CD4-positive, alpha-beta T cell treated with Interleukin-4 for 4 hours (primary cell): ENCODE measurements at regions not wholly inside any gene's neighbourhood (a gene's known extent, or its start where the extent isn't known, plus 50 kb on each side); places are given as distances from the start of the nearest gene placed in this dataset.

Source experiments
- DNase-seq: peaks from one replicate; pipeline ENCODE4 v3.0.0-alpha.2; 2020

DNA sequence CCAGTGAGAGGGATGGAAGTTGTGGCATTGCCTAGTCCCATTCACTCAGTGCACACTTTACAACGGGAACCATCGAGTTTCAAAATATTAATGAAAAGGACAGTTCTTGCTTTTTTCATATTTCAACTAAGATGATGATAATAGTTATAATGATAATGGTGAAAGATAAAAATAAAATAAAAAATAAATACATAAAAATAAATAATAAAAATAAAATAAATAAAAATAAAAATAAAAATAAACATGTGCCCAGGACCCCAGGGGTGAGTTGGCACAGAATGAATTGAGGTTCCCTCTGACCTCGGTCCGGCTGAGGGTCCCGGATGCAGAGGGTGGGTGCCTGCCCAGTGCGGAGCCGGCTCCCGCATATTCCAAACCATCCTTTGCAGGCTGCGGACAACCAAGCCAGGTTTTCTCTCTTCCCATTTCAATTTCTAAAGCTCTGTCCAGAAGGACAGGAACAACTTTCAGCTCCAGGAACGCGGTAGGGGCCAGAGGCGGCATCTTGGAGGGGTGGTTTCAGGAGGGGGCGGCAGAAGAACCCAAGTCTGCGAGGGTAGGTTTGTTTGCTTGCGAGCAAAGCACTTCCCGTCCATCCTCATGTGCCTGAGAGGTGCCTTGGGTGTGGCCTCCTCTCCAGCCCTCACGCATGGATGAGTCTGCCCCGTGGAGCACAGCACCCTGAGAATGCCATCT, 236.8 kb downstream of the DLL1 start:
- DNase-seq, result no peak

DNA sequence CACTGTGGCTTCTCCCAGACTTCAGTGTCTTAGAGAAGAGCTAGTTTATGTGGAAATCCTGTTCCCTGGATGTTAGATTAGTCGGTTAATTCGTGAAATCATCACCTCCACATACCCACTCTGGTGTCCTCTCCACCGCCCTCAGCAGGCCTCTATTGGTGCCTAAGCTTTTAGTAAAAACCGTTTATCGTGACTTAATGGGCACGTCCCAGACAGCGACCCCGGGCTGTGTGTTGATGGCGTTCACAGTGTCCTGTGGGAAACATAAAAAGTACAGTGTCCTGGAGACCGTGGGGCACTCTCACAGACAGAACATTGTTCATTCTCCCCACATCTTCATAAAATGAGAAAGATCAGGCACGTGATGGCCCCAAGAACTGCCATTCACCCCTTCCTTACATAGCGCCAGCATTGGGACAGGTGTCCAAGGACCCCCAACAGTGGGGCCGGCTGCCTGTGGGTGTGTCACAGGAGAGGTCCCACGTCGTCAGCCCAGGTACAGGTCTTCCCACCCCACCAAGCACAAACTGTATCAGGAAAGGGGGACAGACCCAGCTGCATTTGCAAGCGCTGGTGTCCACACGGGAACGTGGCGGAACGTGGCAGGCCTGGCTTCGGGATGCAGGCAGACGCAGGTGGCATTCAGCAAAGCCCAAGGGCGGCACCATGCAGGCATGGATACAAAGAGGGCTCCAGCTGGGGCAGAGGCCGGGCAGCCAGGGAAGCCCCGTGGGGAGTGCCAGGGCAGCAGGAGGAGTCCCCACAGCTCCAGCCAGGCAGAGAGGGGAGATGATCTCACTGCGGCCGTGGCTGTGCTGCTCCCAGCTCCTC, 237.7 kb downstream of the DLL1 start:
- DNase-seq, result no peak

DNA sequence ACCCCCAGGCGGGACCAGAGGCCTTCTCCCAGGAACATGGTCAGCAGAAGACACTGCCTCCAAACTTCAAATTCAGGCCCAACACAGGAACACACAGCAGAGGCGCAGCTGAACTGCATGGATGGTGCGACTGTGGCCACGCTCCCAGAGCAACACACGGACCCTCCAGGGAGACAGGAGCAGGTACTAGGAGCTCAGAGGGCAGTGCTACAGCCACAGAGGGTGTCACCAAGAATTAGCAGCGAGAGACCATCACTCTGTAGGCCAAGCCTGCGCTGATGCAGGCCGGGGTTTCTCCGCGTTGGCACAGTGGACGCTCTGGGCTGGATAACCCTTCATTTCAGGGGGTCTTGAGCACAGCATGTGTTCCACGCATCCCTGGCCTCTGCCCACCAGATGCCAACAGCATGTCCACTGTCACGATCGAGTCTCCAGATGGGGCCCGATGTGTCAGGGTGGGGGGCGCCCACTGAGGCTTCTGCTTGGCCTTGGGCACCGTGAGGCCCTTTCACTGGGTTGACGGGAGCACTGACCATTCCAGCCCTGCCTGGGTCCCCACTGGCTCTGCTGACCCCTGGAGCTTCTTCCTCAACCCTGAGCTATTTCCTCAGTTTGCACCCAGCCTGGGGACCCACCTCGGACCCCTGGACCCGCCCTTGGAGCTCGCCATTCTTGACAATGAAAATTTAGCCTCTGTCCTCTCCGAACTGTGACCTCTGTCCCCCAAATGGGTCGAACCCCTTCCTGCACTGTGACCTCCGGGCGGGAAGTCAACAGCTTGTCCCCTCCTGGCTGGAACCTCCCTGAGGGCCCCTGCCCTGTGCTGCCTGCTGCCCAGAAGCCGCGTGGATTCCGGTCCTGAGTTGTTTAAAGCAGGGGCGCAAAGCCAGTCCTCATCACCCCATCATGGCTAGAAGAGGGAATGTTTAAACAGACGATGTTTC, 239.4 kb downstream of the DLL1 start:
- no peak for DNase-seq

DNA sequence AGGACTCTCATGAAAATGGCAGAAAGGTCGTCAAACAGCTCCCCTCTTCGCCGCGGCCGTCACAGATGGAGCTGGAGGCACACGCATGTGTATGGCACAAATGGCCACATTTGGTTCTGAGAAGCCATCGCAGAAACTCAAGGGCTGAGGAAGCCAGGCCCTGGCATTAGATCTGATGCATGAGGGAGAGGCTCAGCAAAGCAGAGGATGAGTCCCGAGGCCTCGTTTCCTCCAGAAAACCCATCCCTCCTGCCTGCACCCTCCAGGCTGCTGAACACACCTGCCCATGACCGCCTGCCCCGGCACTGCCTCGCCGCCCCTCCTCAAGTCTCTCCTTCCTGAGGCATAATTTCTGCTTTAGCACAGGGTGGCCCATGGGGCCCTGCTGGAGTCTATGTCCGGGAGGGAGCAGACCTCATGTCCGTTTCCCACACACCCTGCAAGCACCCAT, 240.3 kb downstream of the DLL1 start:
- DNase-seq, result no peak

DNA sequence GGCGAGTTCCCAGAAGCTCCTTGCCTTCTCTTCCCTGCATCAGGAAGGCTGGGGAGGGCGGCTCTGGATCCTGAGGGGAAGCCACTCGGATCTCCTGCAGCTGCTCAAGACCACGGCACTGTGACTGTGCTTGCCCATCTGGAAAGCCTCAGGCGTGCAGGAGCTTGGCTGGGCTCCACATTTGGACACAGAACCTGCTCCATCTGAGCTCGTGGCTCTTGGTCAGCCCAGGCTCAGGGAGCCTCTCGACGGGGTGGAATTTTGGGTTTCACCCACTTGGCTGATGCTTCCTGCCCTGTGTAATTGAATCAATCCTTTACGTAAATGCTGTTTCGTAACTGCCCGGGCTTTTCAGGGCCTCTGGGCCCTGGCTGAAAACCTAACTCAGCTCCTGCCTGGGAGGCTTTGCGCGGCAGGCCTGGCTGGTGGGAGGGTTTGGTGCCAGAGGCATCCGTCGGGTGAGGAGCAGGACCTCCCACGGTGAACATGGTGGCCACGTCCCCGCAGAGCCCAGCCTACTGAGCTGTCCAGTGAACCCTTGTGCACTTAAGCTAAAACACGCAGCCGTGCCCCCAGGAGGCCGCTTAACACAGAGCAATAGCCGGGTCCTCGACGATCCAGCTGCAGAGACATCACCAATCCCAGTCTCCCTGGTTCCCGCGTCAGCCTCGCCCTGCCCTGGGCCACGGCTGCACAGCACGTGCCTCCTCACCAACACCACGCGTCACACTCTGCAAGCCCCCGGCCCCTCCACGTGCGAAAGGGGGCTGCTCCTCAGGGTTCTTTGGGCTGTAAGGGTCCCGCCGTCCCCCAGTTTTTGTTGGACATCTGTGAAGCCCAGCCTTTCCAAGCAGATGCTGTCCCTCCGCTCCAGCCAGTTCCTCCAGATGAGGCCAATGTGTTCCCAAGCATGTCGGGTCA, 241.0 kb downstream of the DLL1 start:
- DNase-seq, result no peak

DNA sequence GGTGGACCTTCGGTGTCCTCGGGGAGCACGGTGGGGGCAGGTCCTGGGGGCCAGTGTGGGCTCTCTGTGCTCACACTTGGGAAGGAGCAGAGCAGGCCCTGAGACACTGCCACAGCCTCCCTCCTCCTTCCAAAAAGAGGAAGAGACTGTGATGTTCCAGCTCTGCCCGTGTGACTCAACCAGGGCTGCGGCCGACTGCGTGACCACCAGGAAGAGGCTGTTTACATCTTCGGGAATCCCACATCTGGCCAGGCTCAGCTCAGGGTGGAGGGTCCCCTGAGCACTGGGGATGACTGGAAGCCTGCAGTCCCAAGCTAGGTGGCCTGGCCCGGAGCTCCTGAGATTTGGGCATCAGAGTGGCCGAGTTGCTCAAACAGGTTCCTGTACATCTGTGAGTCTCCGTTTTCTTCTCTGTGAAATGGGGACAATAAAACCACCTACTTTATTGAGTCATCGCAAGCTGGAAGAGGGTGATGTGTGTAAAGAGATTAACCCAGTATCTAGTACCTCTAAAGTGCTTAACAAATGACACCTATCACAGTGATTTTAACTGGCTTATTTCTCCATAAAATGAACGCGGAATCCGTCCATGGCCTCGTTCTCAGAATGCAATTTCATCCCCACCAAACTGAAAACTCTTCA, 242.1 kb downstream of the DLL1 start:
- peak; percentile 19 for DNase-seq

DNA sequence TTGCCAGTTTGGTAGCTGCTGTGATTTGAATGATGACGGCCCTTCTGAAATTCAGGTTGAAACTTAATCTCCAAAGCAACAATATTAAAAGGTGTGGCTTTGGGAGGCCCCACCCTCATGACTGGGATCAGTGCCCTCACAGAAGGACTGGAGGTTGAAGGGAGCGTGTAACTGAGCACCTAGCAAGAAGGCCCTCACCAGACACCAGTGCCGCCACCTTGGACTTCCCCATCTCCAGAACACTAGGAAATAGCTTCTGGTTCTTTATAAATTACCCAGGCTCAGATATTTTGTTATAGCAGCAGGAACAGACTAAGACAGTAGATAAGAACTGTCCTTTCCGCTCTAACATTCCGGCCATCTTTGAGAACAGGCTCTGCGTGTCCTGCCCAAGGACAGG, 243.1 kb downstream of the DLL1 start:
- no peak for DNase-seq

DNA sequence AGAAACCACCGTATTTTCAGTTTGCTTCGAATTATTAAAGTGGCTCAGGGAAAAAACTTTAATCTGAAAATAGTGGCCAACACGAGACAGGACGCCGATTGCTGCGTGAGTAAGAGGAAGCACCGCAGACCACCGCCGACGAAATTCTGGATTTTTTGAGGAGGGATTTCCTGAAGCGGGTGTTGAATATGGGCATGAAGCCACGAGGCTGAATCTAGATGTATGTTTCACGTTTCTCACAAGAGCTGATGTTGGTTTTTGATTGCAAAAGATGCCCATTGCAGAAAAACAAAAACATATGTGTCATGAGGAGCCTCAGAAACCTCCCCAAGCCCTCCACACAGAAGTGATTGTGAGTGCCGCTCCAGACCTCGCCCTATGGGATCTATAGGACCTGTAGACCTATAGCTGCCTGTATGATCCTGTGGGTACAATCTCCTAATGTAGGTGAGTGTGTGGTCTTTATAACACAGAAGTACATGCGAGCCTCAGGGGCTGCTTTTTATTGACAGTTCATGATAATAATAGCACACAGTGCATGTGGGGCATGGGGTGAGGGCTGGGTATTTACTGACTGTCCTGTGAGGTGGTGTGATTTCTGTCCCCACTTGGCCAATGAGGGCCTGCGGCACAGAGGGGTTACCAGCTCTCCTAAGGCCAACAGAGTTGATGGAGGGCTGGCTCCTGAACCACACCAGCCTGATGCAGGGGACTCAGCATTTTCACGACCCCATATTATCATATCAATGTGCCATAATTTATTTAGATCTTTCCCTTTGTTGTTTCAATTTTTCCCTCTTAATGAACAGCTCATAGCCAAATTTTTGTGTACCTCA, 243.9 kb downstream of the DLL1 start:
- DNase-seq, result no peak

DNA sequence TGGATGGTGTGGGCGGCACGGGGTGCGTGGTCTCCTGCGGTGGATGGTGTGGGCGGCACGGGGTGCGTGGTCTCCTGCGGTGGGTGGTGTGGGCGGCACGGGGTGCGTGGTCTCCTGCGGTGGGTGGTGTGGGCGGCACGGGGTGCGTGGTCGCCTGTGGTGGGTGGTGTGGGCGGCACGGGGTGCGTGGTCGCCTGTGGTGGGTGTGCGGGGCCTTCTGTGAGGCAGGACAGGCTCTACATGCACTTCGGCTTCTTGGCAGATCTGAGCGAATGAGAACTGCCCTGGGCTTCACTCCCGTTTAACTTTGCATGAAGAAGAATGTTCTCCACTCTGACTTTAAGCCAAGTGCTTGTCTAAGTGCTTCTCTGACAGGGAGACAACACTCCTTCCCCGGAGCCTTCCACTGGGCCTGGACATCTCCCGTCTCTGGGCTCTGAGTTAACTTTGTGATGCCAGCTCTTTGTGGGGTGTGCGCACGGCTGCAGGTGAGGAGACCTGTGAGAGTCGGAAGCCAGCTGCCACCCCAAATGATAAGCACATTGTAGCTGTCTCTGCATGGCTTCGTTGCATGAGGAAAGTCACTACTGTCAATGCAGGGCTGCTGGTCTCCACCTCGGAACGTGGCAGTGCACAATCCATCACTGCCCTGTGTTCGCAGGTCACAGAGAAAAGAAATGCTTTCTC, 244.8 kb downstream of the DLL1 start:
- DNase-seq, result no peak

DNA sequence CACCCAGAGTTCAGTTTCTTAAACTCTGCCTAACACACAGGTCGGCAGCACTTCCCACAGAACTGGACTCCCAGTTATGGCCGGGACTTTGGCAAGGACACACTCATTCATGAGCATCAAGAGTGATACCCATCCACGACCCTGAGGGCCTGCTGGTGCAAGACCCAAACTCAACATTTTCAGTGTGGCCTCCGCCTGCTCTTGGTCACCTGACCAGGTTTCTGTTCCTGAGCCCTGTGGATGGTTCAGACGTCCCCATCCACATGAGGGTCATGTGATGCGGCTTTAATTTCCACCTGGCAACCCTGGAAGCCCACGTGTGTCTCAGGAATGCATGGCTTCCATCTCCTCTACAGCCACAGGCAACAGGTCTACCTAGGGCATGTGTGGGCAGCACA, 245.3 kb downstream of the DLL1 start:
- DNase-seq, result no peak

DNA sequence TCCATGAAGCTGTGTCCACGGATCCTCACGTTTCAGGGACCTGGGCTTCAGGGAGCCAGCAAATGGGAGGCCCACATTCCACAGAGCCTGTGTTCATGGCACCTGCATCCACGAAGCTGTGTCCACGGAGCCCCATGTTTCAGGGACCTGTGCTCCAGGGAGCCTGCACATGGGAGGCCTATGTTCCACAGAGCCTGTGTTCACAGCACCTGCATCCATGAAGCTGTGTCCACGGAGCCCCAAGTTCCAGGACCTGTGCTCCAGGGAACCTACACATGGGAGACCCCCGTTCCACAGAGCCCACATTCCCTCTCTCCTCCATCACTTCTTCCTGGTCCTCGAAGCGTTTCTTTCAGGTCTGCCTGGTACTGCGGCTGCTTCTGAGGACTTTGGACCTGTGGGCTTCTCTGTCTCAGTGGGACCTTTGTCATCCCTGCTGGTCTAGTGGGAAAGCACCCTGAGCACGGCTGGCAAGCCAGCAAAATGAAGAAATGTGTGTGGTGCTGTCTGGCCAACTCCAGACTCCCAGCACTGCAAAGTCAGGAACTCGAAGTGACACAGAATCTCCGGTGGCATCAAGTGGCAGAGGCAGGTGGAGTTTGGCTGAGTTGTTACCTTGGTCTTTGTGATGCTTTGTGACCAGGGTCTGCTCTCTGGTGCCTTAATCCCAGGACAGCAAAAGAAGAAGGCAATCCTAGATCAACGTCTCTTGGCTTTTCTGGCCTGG, 245.9 kb downstream of the DLL1 start:
- no peak for DNase-seq

DNA sequence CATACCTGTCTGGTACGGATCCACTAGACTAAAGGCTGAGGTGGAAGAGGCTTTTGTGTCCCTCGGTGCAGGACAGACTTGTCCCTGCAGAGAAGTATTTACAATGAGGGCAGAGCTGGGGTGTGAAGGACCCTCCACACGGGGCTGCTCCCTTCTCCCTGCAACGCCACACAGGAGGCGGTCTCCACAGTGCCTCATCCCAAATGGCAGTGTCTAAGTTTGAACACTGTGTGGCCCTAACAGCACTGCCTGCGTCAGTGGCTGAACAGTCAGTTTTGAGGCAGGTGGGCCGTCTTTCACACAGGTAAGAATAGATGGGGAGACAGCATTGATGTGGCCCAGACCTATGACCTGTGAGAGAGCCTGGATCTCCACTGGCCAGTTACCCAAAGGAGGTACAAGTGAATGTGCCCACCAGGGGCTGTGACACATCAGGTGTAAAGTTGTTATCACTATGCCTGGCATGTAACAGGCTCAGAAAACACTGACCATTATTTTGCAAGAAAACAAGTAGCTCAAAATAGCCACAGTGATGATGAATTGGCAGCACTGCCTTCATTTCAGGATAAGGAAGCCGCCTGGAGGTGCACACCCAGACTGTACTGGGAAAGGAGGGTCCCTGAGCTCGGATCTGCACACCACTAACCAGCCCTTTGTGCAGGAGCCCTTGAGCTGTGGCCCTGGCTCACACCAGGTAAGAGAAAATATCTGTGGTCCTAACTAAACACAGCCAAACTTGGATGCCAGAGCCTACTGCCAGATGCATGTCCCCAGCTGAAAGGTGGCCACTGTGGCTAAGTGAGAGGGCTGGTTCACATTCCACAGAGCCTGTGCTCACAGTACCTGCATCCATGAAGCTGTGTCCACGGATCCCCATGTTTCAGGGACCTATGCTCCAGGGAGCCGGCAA, 246.7 kb downstream of the DLL1 start:
- no peak for DNase-seq

DNA sequence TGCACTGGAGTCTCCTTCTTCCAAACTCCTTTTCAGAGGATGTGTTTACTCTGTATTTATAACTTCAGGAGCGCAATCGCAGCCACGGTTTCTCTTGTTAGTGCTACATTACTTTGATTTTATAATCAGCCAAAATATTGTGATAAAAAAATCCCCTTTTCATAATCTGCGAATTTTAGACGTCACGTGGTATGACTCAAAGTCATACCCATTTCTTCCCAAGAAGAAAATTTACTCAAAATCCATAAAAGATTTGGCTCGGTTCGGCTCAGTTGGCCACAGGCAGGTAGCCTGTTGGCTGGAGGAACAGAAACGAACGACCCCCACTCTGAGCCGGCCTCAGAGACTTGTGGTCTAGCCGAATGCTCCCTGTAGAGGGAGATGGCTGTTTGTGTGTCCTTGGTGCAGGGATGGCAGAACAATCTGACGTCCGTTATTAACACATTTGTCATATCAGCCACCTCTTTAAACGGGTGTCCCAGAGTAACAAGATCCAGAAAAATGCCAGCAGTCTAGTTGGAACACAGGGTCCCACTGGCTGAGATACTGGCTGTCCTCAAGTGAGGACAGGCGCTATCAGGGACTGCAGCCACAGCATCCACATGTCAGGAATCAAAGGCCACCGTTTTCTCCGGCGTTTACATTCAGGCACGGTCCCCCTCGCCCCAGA, 247.6 kb downstream of the DLL1 start:
- DNase-seq, result no peak

DNA sequence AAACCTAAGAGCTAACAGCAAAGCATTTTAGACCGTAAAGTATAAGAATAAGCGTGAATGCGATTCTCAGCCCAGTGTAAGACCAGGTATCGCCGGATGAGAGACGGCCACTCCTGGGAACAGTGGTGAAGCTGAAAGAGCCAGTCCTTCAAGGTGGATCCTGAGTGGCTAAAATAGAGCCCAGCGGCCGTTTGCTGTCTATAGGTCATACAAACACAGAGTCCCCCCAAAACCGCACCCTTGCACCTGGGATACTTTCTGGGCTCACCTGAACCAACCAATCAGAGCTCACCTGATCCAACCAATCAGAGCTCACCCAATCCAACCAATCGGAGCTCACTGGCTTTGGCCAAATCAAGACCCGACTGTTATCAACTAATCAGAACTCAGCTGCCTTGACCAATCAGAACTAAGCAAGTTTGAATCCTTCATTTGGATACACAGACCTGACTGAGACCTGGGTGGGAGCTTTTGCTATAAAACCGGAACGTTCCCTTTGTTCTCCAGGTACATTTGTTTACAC, 248.2 kb downstream of the DLL1 start:
- no peak for DNase-seq

DNA sequence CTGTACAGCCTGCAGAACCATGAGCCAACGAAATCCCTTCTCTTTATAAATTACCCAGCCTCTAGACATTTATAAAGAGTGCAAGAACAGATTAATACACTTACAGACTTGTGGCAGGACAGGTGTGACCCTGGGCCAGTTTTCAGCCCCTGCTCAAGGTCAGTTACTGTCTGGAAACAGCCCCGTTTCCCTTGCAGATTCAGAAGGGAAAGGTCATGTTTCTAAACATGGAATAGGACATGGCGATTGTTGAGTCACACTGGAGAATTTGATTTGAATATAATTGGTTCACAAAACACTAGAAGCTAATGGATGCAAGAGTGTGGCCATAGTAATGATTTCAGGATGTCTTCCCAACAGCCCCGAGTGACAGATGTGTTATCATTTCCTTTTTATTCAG, 248.8 kb downstream of the DLL1 start:
- no peak for DNase-seq

DNA sequence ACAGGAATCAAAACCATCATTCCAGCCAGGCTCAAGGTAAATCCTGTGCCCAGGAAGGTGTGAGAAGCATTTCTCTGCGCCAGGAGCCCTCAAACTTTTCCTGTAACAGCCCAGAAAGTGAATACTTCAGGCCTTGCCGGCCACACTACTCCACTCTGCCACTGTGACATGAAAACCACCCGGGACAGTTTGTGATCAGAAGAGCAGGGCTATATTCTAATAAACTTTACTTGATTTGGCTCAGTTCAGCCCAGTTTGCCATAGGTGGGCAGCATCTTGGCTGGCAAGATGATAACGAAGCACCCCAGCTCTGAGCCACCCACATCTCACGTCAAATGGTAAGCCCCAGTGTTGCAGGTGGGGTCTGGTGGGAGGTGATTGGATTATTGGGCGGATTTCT, 249.4 kb downstream of the DLL1 start:
- no peak for DNase-seq

DNA sequence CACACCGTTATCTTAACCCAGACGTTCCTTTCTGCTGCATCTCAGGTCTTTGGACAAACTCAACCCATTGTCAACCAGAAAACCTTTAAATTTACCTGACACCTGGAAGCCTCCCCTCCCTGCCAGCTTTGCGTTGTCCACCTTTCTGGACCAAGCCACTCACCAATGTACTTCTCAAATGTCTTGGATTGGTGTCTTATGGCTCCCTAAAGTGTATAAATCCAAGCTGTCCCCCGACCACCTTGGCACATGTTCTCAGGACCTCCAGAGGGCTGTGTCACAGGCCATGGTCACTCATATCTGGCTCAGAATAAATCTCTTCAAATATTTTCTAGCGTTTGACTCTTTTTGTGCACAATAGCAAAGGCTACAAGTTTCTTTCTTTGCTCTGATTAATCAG, 250.0 kb downstream of the DLL1 start:
- no peak for DNase-seq
